OCI-LY7 (cell line): ENCODE measurements at regions not wholly inside any gene's neighbourhood (a gene's known extent, or its start where the extent isn't known, plus 50 kb on each side); places are given as distances from the start of the nearest gene placed in this dataset.

Experiments used
- BruUV-seq: library from RNA; stranded (reverse); fragments of 400-500 nt; replicated peaks from 2 replicates; lab custom pipeline; 2021; lab: Mats Ljungman, UMichigan
- CTCF ChIA-PET: fragments of 300-600 bp; sonication (Branson Sonifier 250); formaldehyde crosslinking; loops from one replicate; lab custom pipeline; 2022; ENCODE audit warnings: antibody characterized with exemption; ENCODE audit not compliant: unreplicated experiment; lab: Charles Lee
- POLR2A ChIA-PET: fragments of 300-600 bp; sonication (Branson Sonifier 250); formaldehyde crosslinking; loops from one replicate; lab custom pipeline; 2022; ENCODE audit warnings: antibody characterized with exemption; lab: Charles Lee
- DNase-seq: peaks from one replicate; pipeline ENCODE4 v3.0.0-alpha.2; 2015; ENCODE audit warnings: low spot score
- H2AFZ ChIP-seq: fragments of 200-600 bp; sonication (generic), shearing (Covaris generic); 2 replicates; pipeline ENCODE4 v1.6.1; 2014; ENCODE audit warnings: mild to moderate bottlenecking, antibody characterized with exemption, low read length, moderate library complexity
- H3K27ac ChIP-seq: fragments of 200-600 bp; sonication (generic); 2 replicates; pipeline ENCODE4 v1.5.1; 2014; ENCODE audit warnings: mixed run types, low read depth, mild to moderate bottlenecking, moderate library complexity, low read length, inconsistent platforms; ENCODE audit not compliant: poor library complexity, severe bottlenecking
- H3K36me3 ChIP-seq: fragments of 200-600 bp; sonication (generic); 2 replicates; pipeline ENCODE4 v1.6.1; 2014; ENCODE audit warnings: mild to moderate bottlenecking, antibody characterized with exemption, low read length, moderate library complexity, mixed read lengths; ENCODE audit not compliant: insufficient read depth
- H3K4me1 ChIP-seq: fragments of 200-600 bp; sonication (generic); 2 replicates; pipeline ENCODE4 v1.5.1; 2014; ENCODE audit warnings: mild to moderate bottlenecking, low read length; ENCODE audit not compliant: insufficient read depth, poor library complexity, severe bottlenecking
- H3K4me2 ChIP-seq: fragments of 200-600 bp; sonication (generic); 2 replicates; pipeline ENCODE4 v1.6.1; 2014; ENCODE audit warnings: mild to moderate bottlenecking, low read length
- H3K4me3 ChIP-seq: fragments of 200-600 bp; sonication (generic); 2 replicates; pipeline ENCODE4 v1.5.1; 2014; ENCODE audit warnings: mild to moderate bottlenecking, low read depth, low read length; ENCODE audit not compliant: poor library complexity, severe bottlenecking
- H3K79me2 ChIP-seq: fragments of 200-600 bp; sonication (generic); 2 replicates; pipeline ENCODE4 v1.6.1; 2016; ENCODE audit warnings: low read depth, mild to moderate bottlenecking, low read length, moderate library complexity, mixed read lengths; ENCODE audit not compliant: insufficient read depth
- H3K9me2 ChIP-seq: fragments of 200-600 bp; sonication (generic); 2 replicates; pipeline ENCODE4 v1.6.1; 2016; ENCODE audit warnings: mild to moderate bottlenecking, low read length, mixed read lengths; ENCODE audit not compliant: insufficient read depth
- H3K9me3 ChIP-seq: fragments of 200-600 bp; sonication (generic); 2 replicates; pipeline ENCODE4 v1.6.1; 2014; ENCODE audit warnings: mild to moderate bottlenecking, mixed run types, low read length, mixed read lengths
- H4K20me1 ChIP-seq: fragments of 200-600 bp; sonication (generic); 2 replicates; pipeline ENCODE4 v1.6.1; 2014; ENCODE audit warnings: mild to moderate bottlenecking, antibody characterized with exemption, low read length, moderate library complexity, mixed read lengths; ENCODE audit not compliant: insufficient read depth
- EZH2phosphoT487 ChIP-seq: fragments of 200-600 bp; sonication (generic); IDR thresholded peaks from 2 replicates; pipeline ENCODE4 v1.6.1; 2018; ENCODE audit warnings: low read depth, borderline replicate concordance, mild to moderate bottlenecking, mixed run types, antibody characterized with exemption, low read length, moderate library complexity, mixed read lengths
- intact Hi-C: fragments of 100-400 bp; cut with micrococcal nuclease; formaldehyde crosslinking; loops from one replicate; pipeline ENCODE4 v1.10.0; 2022; ENCODE audit not compliant: unreplicated experiment
- TF ChIP-seq, protein P1 (sequence below): fragments of 200-600 bp; sonication (generic); conservative IDR thresholded peaks from 2 replicates; pipeline ENCODE4 v1.5.1; 2014; ENCODE audit warnings: mild to moderate bottlenecking, antibody characterized with exemption, low read length, moderate library complexity, mixed read lengths

DNA sequence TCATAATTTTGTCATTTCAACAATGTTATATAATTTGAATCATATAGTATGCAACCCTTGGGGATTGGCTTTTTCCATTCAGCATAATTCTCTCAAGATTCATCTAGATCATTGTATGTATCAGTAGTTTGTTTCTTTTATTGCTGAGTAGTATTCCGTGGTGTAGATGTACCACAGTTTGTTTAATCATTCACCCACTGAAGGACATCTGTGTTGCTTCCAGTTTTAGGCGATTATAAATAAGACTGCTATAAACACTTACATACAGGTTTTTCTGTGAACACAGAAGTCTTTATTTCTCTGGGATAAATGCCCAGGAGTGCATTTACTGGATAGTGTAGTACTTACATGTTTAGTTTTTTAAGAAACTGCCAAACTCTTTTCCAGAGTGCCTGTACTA, 374.1 kb downstream of the DEPDC1B start:
- no TSS peak for BruUV-seq
- H3K36me3 ChIP-seq = no peaks in the 10 kb centered on the region
- H3K9me2 ChIP-seq = no peaks in the 10 kb centered on the region
- ChIA-PET CTCF (no interaction called here), POLR2A (no interaction called here)
- TF ChIP-seq, protein P1, sequence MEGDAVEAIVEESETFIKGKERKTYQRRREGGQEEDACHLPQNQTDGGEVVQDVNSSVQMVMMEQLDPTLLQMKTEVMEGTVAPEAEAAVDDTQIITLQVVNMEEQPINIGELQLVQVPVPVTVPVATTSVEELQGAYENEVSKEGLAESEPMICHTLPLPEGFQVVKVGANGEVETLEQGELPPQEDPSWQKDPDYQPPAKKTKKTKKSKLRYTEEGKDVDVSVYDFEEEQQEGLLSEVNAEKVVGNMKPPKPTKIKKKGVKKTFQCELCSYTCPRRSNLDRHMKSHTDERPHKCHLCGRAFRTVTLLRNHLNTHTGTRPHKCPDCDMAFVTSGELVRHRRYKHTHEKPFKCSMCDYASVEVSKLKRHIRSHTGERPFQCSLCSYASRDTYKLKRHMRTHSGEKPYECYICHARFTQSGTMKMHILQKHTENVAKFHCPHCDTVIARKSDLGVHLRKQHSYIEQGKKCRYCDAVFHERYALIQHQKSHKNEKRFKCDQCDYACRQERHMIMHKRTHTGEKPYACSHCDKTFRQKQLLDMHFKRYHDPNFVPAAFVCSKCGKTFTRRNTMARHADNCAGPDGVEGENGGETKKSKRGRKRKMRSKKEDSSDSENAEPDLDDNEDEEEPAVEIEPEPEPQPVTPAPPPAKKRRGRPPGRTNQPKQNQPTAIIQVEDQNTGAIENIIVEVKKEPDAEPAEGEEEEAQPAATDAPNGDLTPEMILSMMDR = no peak
- TF ChIP-seq EZH2phosphoT487 = no peak
- intact Hi-C loops = no loop called here
- no peaks in the 10 kb centered on the region for H3K4me1 ChIP-seq
- H3K9me3 ChIP-seq = no peaks in the 10 kb centered on the region
- no peaks in the 10 kb centered on the region for H4K20me1 ChIP-seq
- no peaks in the 10 kb centered on the region for H3K79me2 ChIP-seq
- H2AFZ ChIP-seq = no peak overlapping the region
- no peak overlapping the region for H3K4me2 ChIP-seq
- DNase-seq = no peak
- no peak overlapping the region for H3K27ac ChIP-seq
- no peak overlapping the region for H3K4me3 ChIP-seq

DNA sequence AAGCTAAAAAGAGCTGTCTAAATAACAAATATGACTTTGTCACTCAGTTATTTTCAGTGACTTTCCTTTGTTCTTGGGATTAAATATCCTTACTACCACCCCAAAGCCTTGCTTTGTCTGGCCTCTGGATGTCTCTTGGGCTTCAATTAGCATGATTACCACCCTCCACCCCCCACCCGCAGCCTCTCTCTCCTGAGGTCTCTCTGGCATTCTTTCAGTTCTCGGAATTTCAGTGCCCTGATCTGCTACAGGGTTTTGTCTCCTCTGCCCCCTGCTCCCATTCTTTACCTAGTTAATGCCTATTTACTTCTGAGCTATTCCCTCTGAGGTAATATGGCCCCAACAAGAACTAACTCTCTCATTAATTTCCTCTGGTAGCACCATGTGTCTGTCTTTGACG, 376.4 kb downstream of the DEPDC1B start:
- CTCF ChIA-PET = no interaction called here
- Histone ChIP-seq H3K4me1 (no peaks in the 10 kb centered on the region), H3K9me2 (no peaks in the 10 kb centered on the region), H3K36me3 (no peaks in the 10 kb centered on the region), H3K79me2 (no peaks in the 10 kb centered on the region), H3K27ac (no peak overlapping the region), H4K20me1 (no peaks in the 10 kb centered on the region), H2AFZ (no peak overlapping the region), H3K4me2 (no peak overlapping the region), H3K9me3 (no peaks in the 10 kb centered on the region), H3K4me3 (no peak overlapping the region)
- POLR2A ChIA-PET = no interaction called here
- BruUV-seq = no TSS peak
- TF ChIP-seq EZH2phosphoT487 = no peak
- TF ChIP-seq, protein P1 = no peak
- intact Hi-C loops = no loop called here
- no peak for DNase-seq

DNA sequence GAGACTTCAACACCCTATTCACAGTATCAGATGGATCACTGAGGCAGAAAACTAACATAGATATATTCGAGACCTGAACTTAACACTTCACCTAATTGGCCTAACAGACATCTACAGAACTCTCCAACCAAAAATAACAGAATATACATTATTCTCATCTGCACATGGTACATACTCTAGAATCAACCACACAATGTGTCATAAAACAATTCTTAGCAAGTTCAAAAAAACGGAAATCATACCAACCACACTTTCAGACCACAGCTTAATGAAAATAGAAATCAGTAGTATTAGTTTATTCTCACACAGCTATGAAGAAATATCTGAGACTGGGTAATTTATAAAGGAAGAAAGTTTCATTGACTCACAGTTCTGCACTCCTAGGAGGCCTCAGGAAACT, 387.9 kb downstream of the DEPDC1B start:
- TF ChIP-seq EZH2phosphoT487 = no peak
- TF ChIP-seq, protein P1 = no peak

More for the DNA sequence above, 387.9 kb downstream of the DEPDC1B start:
- intact Hi-C loops = no loop called here
- ChIA-PET CTCF (no interaction called here), POLR2A (no interaction called here)
- Histone ChIP-seq H3K9me3 (no peaks in the 10 kb centered on the region), H4K20me1 (no peaks in the 10 kb centered on the region), H3K4me2 (no peak overlapping the region), H3K4me3 (no peak overlapping the region), H3K27ac (no peak overlapping the region), H3K4me1 (no peaks in the 10 kb centered on the region), H3K36me3 (no peaks in the 10 kb centered on the region), H3K79me2 (no peaks in the 10 kb centered on the region), H3K9me2 (no peaks in the 10 kb centered on the region), H2AFZ (no peak overlapping the region)
- no peak for DNase-seq
- no TSS peak for BruUV-seq
